ENCODE measurements at regions not wholly inside any gene's neighbourhood (a gene's known extent, or its start where the extent isn't known, plus 50 kb on each side); places are given as distances from the start of the nearest gene placed in this dataset.

DNA sequence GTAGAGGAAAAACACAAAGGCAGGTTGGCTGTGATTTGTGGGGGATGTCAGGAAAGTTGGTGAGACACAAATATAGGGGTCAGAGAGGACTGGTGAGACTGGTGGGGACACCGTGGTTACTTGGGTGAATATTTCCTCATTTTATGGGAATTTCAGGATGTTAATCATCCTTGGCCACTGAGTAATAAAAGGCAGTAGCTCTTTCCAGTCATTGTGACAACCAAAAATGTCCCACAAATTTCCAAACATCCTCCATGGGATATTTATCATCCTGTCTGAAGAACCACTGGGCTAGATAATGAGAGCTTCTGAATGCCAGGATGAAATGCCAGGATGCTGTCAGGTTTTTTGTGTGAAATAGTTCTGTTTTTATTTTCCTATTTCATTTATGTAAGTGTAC is 374.1 kb downstream of the CD109 start:
- TF ChIP-seq, protein P1, sequence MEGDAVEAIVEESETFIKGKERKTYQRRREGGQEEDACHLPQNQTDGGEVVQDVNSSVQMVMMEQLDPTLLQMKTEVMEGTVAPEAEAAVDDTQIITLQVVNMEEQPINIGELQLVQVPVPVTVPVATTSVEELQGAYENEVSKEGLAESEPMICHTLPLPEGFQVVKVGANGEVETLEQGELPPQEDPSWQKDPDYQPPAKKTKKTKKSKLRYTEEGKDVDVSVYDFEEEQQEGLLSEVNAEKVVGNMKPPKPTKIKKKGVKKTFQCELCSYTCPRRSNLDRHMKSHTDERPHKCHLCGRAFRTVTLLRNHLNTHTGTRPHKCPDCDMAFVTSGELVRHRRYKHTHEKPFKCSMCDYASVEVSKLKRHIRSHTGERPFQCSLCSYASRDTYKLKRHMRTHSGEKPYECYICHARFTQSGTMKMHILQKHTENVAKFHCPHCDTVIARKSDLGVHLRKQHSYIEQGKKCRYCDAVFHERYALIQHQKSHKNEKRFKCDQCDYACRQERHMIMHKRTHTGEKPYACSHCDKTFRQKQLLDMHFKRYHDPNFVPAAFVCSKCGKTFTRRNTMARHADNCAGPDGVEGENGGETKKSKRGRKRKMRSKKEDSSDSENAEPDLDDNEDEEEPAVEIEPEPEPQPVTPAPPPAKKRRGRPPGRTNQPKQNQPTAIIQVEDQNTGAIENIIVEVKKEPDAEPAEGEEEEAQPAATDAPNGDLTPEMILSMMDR (IDR thresholded peaks at IDR 0.05 in 4 of 5, conservative IDR thresholded peaks at IDR 0.05 in 1 of 5) = no peak
- no peak for TF ChIP-seq POLR2A (IDR thresholded peaks at IDR 0.05)
- Histone ChIP-seq H3K36me3 (no peaks in the 10 kb centered on the region), H3K9me3 (no peaks in the 10 kb centered on the region), H3K4me1 (no peaks in the 10 kb centered on the region), H3K27ac (no peak overlapping the region), H3K4me3 (no peak overlapping the region), H3K27me3 (no peaks in the 10 kb centered on the region)
- in situ Hi-C loops (cut with MboI; ENCODE audit: low sequenced_read_pairs in 4 of 4) (no loop called here), intact Hi-C loops (cut with DNase I; ENCODE audit: low total_unique reads) (no loop called here)
- ATAC-seq (no peak), DNase-seq (no peak)

DNA sequence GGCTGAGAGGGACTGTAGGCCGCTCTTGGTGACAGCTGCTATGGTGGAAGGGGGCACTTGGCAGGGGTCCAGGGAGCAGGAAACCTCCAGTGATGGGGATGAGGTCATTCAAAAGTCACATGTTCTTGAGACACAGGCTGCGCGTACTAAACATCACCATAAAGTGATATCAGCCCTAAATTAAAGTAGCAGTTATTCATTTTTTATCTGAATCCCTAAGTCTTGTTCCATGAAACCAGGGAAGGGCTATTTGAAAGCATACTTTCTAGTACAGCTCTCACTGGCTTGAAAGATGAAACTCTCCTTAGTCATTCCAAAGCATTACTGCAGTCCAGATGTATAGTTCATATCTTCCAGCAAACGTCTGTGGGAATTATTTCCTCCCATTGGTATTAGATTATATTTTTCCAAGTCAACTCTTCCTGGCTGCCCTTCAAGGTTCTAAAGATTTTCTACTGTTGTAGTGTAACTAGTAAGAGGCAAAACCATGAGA is 373.1 kb downstream of the CD109 start:
- no peak for ATAC-seq
- no peak for DNase-seq
- Histone ChIP-seq H3K4me3 (no peak overlapping the region), H3K36me3 (no peaks in the 10 kb centered on the region), H3K27me3 (no peaks in the 10 kb centered on the region), H3K9me3 (no peaks in the 10 kb centered on the region), H3K27ac (no peak overlapping the region), H3K4me1 (no peaks in the 10 kb centered on the region)
- intact Hi-C loops (cut with DNase I; ENCODE audit: low total_unique reads) (no loop called here), in situ Hi-C loops (cut with MboI; ENCODE audit: low sequenced_read_pairs in 4 of 4) (no loop called here)
- TF ChIP-seq, protein P1 (IDR thresholded peaks at IDR 0.05 in 4 of 5, conservative IDR thresholded peaks at IDR 0.05 in 1 of 5) = no peak
- TF ChIP-seq POLR2A (IDR thresholded peaks at IDR 0.05) = no peak

GRCh38 chr6:74066168-74066871 is 370.3 kb downstream of the CD109 start:
- ATAC-seq (no peak), DNase-seq (no peak)
- in situ Hi-C loops (cut with MboI; ENCODE audit: low sequenced_read_pairs in 4 of 4) = no loop called here
- intact Hi-C loops (cut with DNase I; ENCODE audit: low total_unique reads) = no loop called here
- no peak overlapping the region for H3K4me3 ChIP-seq
- no peaks in the 10 kb centered on the region for H3K36me3 ChIP-seq
- H3K4me1 ChIP-seq = no peaks in the 10 kb centered on the region
- H3K27ac ChIP-seq = no peak overlapping the region
- H3K27me3 ChIP-seq = no peaks in the 10 kb centered on the region
- TF ChIP-seq, protein P1 (IDR thresholded peaks at IDR 0.05 in 4 of 5, conservative IDR thresholded peaks at IDR 0.05 in 1 of 5) = no peak
- TF ChIP-seq POLR2A (IDR thresholded peaks at IDR 0.05) = no peak
- H3K9me3 ChIP-seq = no peaks in the 10 kb centered on the region

DNA sequence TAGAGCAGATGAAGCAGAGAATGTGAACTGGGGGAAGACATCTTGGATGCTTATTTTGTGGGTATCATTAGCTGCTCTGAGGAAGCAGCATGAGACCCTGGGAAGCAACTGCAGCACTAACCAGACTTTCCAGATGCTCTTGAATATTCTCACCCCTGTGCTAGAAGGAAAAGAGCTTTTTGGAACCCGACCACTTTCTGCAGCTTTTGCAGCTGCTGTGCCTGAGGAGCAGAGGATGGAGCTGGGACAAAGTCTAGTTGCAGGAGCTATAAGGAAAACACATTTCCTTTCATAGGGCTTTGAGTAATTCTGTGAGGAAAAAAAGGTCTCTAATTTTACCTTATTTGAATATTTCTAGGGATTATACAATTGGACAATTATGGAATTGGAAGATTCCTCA is 369.7 kb downstream of the CD109 start:
- no peaks in the 10 kb centered on the region for H3K27me3 ChIP-seq
- no peaks in the 10 kb centered on the region for H3K36me3 ChIP-seq
- no peak overlapping the region for H3K4me3 ChIP-seq
- no peak overlapping the region for H3K27ac ChIP-seq
- in situ Hi-C loops (cut with MboI; ENCODE audit: low sequenced_read_pairs in 4 of 4) (no loop called here), intact Hi-C loops (cut with DNase I; ENCODE audit: low total_unique reads) (no loop called here)
- DNase-seq (no peak), ATAC-seq (no peak)
- no peaks in the 10 kb centered on the region for H3K4me1 ChIP-seq
- H3K9me3 ChIP-seq = no peaks in the 10 kb centered on the region
- no peak for TF ChIP-seq POLR2A (IDR thresholded peaks at IDR 0.05)
- TF ChIP-seq, protein P1 (IDR thresholded peaks at IDR 0.05 in 4 of 5, conservative IDR thresholded peaks at IDR 0.05 in 1 of 5) = no peak

GRCh38 chr6:74063391-74063790 is 367.4 kb downstream of the CD109 start:
- intact Hi-C loops (cut with DNase I; ENCODE audit: low total_unique reads) (no loop called here), in situ Hi-C loops (cut with MboI; ENCODE audit: low sequenced_read_pairs in 4 of 4) (no loop called here)
- DNase-seq (no peak), ATAC-seq (no peak)
- H3K36me3 ChIP-seq = no peaks in the 10 kb centered on the region
- no peaks in the 10 kb centered on the region for H3K4me1 ChIP-seq
- no peak for TF ChIP-seq POLR2A (IDR thresholded peaks at IDR 0.05)
- TF ChIP-seq, protein P1 (IDR thresholded peaks at IDR 0.05 in 4 of 5, conservative IDR thresholded peaks at IDR 0.05 in 1 of 5) = no peak
- no peak overlapping the region for H3K4me3 ChIP-seq
- H3K27ac ChIP-seq = no peak overlapping the region
- H3K9me3 ChIP-seq = no peaks in the 10 kb centered on the region
- no peaks in the 10 kb centered on the region for H3K27me3 ChIP-seq
